ENCODE measurements at regions not wholly inside any gene's neighbourhood (a gene's known extent, or its start where the extent isn't known, plus 50 kb on each side); places are given as distances from the start of the nearest gene placed in this dataset.

- DNase-seq (ENCODE audit: low spot score), result no peak
- H3K9me3 ChIP-seq, result no peaks in the 10 kb centered on the region
- TF ChIP-seq POLR2AphosphoS5 (IDR thresholded peaks at IDR 0.05) (no peak), POLR2A (IDR thresholded peaks at IDR 0.05) (no peak), CTCF (IDR thresholded peaks at IDR 0.05) (no peak)
- 77% methylated on average over 4 of the region's 4 CpGs for WGBS
- no peaks in the 10 kb centered on the region for H3K4me1 ChIP-seq (replicated peaks)
- H3K27ac ChIP-seq, result no peak overlapping the region
- no peak overlapping the region for H3K4me3 ChIP-seq
- no peaks in the 10 kb centered on the region for H3K27me3 ChIP-seq (replicated peaks; ENCODE audit: insufficient read depth)
- no peaks in the 10 kb centered on the region for H3K36me3 ChIP-seq
- intact Hi-C loops (cut with DNase I), result no loop called here
These were observed 144.2 kb upstream of the EEA1 start for GRCh38 chr12:93073324-93073723.

GRCh38 chr12:93078059-93078458 is 149.0 kb upstream of the EEA1 start:
- 53% methylated on average over 1 of the region's 1 CpG for WGBS
- H3K27me3 ChIP-seq (replicated peaks; ENCODE audit: insufficient read depth), result no peaks in the 10 kb centered on the region
- intact Hi-C loops (cut with DNase I), result no loop called here

GRCh38 chr12:93078577-93078976 is 149.5 kb upstream of the EEA1 start:
- WGBS, result 88% methylated on average over 8 of the region's 8 CpGs

More at GRCh38 chr12:93078059-93078458, 149.0 kb upstream of the EEA1 start:
- H3K4me3 ChIP-seq, result no peak overlapping the region
- H3K27ac ChIP-seq, result no peak overlapping the region
- H3K9me3 ChIP-seq, result no peaks in the 10 kb centered on the region
- H3K4me1 ChIP-seq (replicated peaks), result no peaks in the 10 kb centered on the region
- no peaks in the 10 kb centered on the region for H3K36me3 ChIP-seq
- no peak for TF ChIP-seq POLR2A (IDR thresholded peaks at IDR 0.05)
- TF ChIP-seq CTCF (IDR thresholded peaks at IDR 0.05), result no peak
- no peak for DNase-seq (ENCODE audit: low spot score)

GRCh38 chr12:93079271-93079670 is 150.2 kb upstream of the EEA1 start:
- WGBS, result 88% methylated on average over 3 of the region's 3 CpGs
- DNase-seq (ENCODE audit: low spot score), result no peak
- Histone ChIP-seq H3K9me3 (no peaks in the 10 kb centered on the region), H3K27me3 (replicated peaks; ENCODE audit: insufficient read depth) (no peaks in the 10 kb centered on the region), H3K4me3 (no peak overlapping the region), H3K36me3 (no peaks in the 10 kb centered on the region), H3K4me1 (replicated peaks) (no peaks in the 10 kb centered on the region), H3K27ac (no peak overlapping the region)
- TF ChIP-seq POLR2A (IDR thresholded peaks at IDR 0.05), result no peak
- no peak for TF ChIP-seq CTCF (IDR thresholded peaks at IDR 0.05)
- TF ChIP-seq POLR2AphosphoS5 (IDR thresholded peaks at IDR 0.05), result no peak
- intact Hi-C loops (cut with DNase I), result no loop called here

More at GRCh38 chr12:93078577-93078976, 149.5 kb upstream of the EEA1 start:
- no peak for TF ChIP-seq CTCF (IDR thresholded peaks at IDR 0.05)
- no peak for TF ChIP-seq POLR2A (IDR thresholded peaks at IDR 0.05)
- intact Hi-C loops (cut with DNase I), result no loop called here
- Histone ChIP-seq H3K4me3 (no peak overlapping the region), H3K4me1 (replicated peaks) (no peaks in the 10 kb centered on the region), H3K27me3 (replicated peaks; ENCODE audit: insufficient read depth) (no peaks in the 10 kb centered on the region), H3K27ac (no peak overlapping the region), H3K36me3 (no peaks in the 10 kb centered on the region), H3K9me3 (no peaks in the 10 kb centered on the region)
- DNase-seq (ENCODE audit: low spot score), result no peak

GRCh38 chr12:93079976-93080375 is 150.9 kb upstream of the EEA1 start:
- DNase-seq (ENCODE audit: low spot score), result no peak
- no peaks in the 10 kb centered on the region for H3K9me3 ChIP-seq
- 69% methylated on average over 6 of the region's 6 CpGs for WGBS
- H3K27me3 ChIP-seq (replicated peaks; ENCODE audit: insufficient read depth), result no peaks in the 10 kb centered on the region
- no peak overlapping the region for H3K4me3 ChIP-seq
- intact Hi-C loops (cut with DNase I), result no loop called here
- TF ChIP-seq POLR2AphosphoS5 (IDR thresholded peaks at IDR 0.05) (no peak), POLR2A (IDR thresholded peaks at IDR 0.05) (no peak), CTCF (IDR thresholded peaks at IDR 0.05) (no peak)
- H3K4me1 ChIP-seq (replicated peaks), result no peaks in the 10 kb centered on the region
- no peaks in the 10 kb centered on the region for H3K36me3 ChIP-seq
- no peak overlapping the region for H3K27ac ChIP-seq
